ENCODE measurements at regions not wholly inside any gene's neighbourhood (a gene's known extent, or its start where the extent isn't known, plus 50 kb on each side); places are given as distances from the start of the nearest gene placed in this dataset.

DNA sequence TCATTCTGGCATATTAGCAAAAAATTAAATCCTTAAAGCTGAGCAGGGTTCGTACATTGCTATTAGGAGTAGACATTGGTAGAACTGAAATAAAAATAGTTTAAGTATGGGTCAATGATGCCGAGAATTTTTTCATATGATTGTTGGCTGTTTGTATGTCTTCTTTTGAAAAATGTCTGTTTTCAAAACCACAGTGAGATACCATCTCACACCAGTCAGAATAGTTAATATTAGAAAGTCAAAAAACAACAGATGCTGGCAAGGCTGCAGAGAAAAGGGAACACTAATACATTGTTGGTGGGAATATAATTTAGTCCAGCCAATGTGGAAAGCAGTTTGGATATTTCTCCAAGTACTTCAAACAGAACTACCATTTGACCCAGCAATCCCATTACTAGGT lies 410.8 kb upstream of the TRIB2 start:
- Histone ChIP-seq H3K79me2 (ENCODE audit: control insufficient read depth, insufficient read depth, low read length) (no peaks in the 10 kb centered on the region), H3K18ac (ENCODE audit: low read length) (no peak overlapping the region), H3K56ac (ENCODE audit: low read length) (no peak overlapping the region), H3K4me3 (ENCODE audit: low read length) (no peak overlapping the region), H3K79me1 (ENCODE audit: low read length) (no peaks in the 10 kb centered on the region), H2BK120ac (ENCODE audit: low read depth, low read length) (no peak overlapping the region), H3K27me3 (ENCODE audit: insufficient read depth, low read length, poor library complexity) (no peaks in the 10 kb centered on the region), H3K4me1 (ENCODE audit: control insufficient read depth, low read depth, low read length) (peaks cover 2% of the 10 kb centered on the region), H3K27ac (ENCODE audit: low read depth, low read length) (no peak overlapping the region), H3K4me2 (ENCODE audit: low read length) (no peak overlapping the region), H2AK5ac (ENCODE audit: low read length) (no peak overlapping the region), H4K5ac (ENCODE audit: low read length) (no peak overlapping the region), H3K23ac (ENCODE audit: low read length) (no peak overlapping the region), H3K4ac (ENCODE audit: low read depth, low read length) (no peak overlapping the region), H4K8ac (ENCODE audit: low read depth, low read length) (no peak overlapping the region), H2BK15ac (replicated peaks; ENCODE audit: low read depth) (no peak overlapping the region), H3K9ac (ENCODE audit: low read length) (no peak overlapping the region), H3K36me3 (ENCODE audit: control insufficient read depth, insufficient read depth, low read length) (no peaks in the 10 kb centered on the region), H2BK5ac (ENCODE audit: low read length) (no peak overlapping the region)
- DNase-seq = no peak
- WGBS (ENCODE audit: extremely low coverage, insufficient coverage, low lambda C conversion rate) = no CpG with 5 or more reads among the region's 2 CpGs

DNA sequence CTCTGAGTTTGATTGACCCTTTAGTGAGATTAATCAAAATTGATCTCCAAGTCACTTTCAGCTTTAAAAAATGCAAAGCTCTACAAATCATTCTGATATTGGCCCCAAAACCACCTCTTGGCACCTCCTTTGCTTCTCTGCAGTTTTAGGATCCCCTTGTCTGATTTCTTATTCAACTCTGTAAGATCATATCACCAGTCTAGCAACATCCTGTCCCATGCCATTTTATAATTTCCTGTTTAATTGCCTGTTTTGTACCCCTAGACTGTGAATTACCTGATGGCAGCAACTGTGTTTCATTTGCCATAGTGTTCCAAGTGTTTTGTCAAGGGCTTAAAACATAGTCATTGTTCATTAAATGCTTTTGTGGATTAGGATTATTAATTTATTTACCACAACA lies 406.3 kb upstream of the TRIB2 start:
- Histone ChIP-seq H3K27me3 (ENCODE audit: insufficient read depth, low read length, poor library complexity) (no peaks in the 10 kb centered on the region), H3K36me3 (ENCODE audit: control insufficient read depth, insufficient read depth, low read length) (no peaks in the 10 kb centered on the region), H2BK120ac (ENCODE audit: low read depth, low read length) (no peak overlapping the region), H2AK5ac (ENCODE audit: low read length) (no peak overlapping the region), H2BK15ac (replicated peaks; ENCODE audit: low read depth) (no peak overlapping the region), H2BK5ac (ENCODE audit: low read length) (no peak overlapping the region), H3K4me3 (ENCODE audit: low read length) (no peak overlapping the region), H3K27ac (ENCODE audit: low read depth, low read length) (no peak overlapping the region), H3K79me2 (ENCODE audit: control insufficient read depth, insufficient read depth, low read length) (no peaks in the 10 kb centered on the region), H3K23ac (ENCODE audit: low read length) (no peak overlapping the region), H4K8ac (ENCODE audit: low read depth, low read length) (no peak overlapping the region), H3K79me1 (ENCODE audit: low read length) (no peaks in the 10 kb centered on the region), H3K18ac (ENCODE audit: low read length) (no peak overlapping the region), H3K9ac (ENCODE audit: low read length) (no peak overlapping the region), H3K56ac (ENCODE audit: low read length) (no peak overlapping the region), H3K4ac (ENCODE audit: low read depth, low read length) (no peak overlapping the region), H3K4me2 (ENCODE audit: low read length) (no peak overlapping the region), H4K5ac (ENCODE audit: low read length) (no peak overlapping the region), H3K4me1 (ENCODE audit: control insufficient read depth, low read depth, low read length) (peaks cover 4% of the 10 kb centered on the region)
- DNase-seq = no peak

- H3K27me3 ChIP-seq (ENCODE audit: insufficient read depth, low read length, poor library complexity) = no peaks in the 10 kb centered on the region
- H3K4ac ChIP-seq (ENCODE audit: low read depth, low read length) = no peak overlapping the region
- peaks cover 4% of the 10 kb centered on the region for H3K4me1 ChIP-seq (ENCODE audit: control insufficient read depth, low read depth, low read length)
- H4K5ac ChIP-seq (ENCODE audit: low read length) = no peak overlapping the region
- H3K9ac ChIP-seq (ENCODE audit: low read length) = no peak overlapping the region
- H2AK5ac ChIP-seq (ENCODE audit: low read length) = no peak overlapping the region
- H3K27ac ChIP-seq (ENCODE audit: low read depth, low read length) = no peak overlapping the region
- H2BK15ac ChIP-seq (replicated peaks; ENCODE audit: low read depth) = no peak overlapping the region
- no peaks in the 10 kb centered on the region for H3K36me3 ChIP-seq (ENCODE audit: control insufficient read depth, insufficient read depth, low read length)
- no peak overlapping the region for H2BK120ac ChIP-seq (ENCODE audit: low read depth, low read length)
- H3K56ac ChIP-seq (ENCODE audit: low read length) = no peak overlapping the region
- H3K79me2 ChIP-seq (ENCODE audit: control insufficient read depth, insufficient read depth, low read length) = no peaks in the 10 kb centered on the region
- no peak overlapping the region for H3K4me3 ChIP-seq (ENCODE audit: low read length)
- H3K23ac ChIP-seq (ENCODE audit: low read length) = no peak overlapping the region
- H4K8ac ChIP-seq (ENCODE audit: low read depth, low read length) = no peak overlapping the region
- no CpG with 5 or more reads among the region's 6 CpGs for WGBS (ENCODE audit: extremely low coverage, insufficient coverage, low lambda C conversion rate)
- H3K79me1 ChIP-seq (ENCODE audit: low read length) = no peaks in the 10 kb centered on the region
- no peak for DNase-seq
- H3K18ac ChIP-seq (ENCODE audit: low read length) = no peak overlapping the region
- H3K4me2 ChIP-seq (ENCODE audit: low read length) = no peak overlapping the region
- no peak overlapping the region for H2BK5ac ChIP-seq (ENCODE audit: low read length)
Measured at GRCh38 chr2:12313445-12314126, 403.1 kb upstream of the TRIB2 start.

GRCh38 chr2:12314127-12314760 lies 402.5 kb upstream of the TRIB2 start:
- no peak overlapping the region for H2BK5ac ChIP-seq (ENCODE audit: low read length)
- H3K4me3 ChIP-seq (ENCODE audit: low read length) = no peak overlapping the region
- no CpG with 5 or more reads among the region's 8 CpGs for WGBS (ENCODE audit: extremely low coverage, insufficient coverage, low lambda C conversion rate)
- no peak overlapping the region for H3K4me2 ChIP-seq (ENCODE audit: low read length)
- H3K79me2 ChIP-seq (ENCODE audit: control insufficient read depth, insufficient read depth, low read length) = no peaks in the 10 kb centered on the region
- no peaks in the 10 kb centered on the region for H3K36me3 ChIP-seq (ENCODE audit: control insufficient read depth, insufficient read depth, low read length)
- no peak overlapping the region for H3K23ac ChIP-seq (ENCODE audit: low read length)
- no peak overlapping the region for H2BK15ac ChIP-seq (replicated peaks; ENCODE audit: low read depth)
- H3K27me3 ChIP-seq (ENCODE audit: insufficient read depth, low read length, poor library complexity) = no peaks in the 10 kb centered on the region
- no peak overlapping the region for H3K27ac ChIP-seq (ENCODE audit: low read depth, low read length)
- H3K18ac ChIP-seq (ENCODE audit: low read length) = no peak overlapping the region
- no peak overlapping the region for H2AK5ac ChIP-seq (ENCODE audit: low read length)
- no peak overlapping the region for H3K9ac ChIP-seq (ENCODE audit: low read length)
- H4K8ac ChIP-seq (ENCODE audit: low read depth, low read length) = no peak overlapping the region
- H3K4ac ChIP-seq (ENCODE audit: low read depth, low read length) = no peak overlapping the region
- no peak overlapping the region for H2BK120ac ChIP-seq (ENCODE audit: low read depth, low read length)
- no peak overlapping the region for H3K56ac ChIP-seq (ENCODE audit: low read length)
- H3K4me1 ChIP-seq (ENCODE audit: control insufficient read depth, low read depth, low read length) = peaks cover 5% of the 10 kb centered on the region
- H4K5ac ChIP-seq (ENCODE audit: low read length) = no peak overlapping the region
- H3K79me1 ChIP-seq (ENCODE audit: low read length) = no peaks in the 10 kb centered on the region
- no peak for DNase-seq

DNA sequence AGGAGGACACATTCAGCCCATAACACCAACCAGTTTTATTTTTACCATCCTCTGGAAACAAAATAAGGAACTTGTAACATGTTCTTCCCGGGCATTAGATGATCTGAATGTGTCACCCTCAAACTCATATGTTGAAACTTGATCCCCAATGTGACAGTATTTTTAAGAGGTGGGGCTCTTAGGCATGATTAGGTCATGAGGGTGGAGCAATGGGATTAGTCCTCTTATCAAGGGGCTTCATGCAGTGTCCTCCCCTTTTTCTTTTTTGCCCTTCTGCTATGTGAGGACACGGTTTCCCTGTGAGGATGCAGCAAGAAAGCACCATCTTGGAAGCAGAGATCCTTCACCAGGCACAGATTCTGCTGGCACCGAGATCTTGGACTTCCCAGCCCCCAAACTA lies 401.5 kb upstream of the TRIB2 start:
- WGBS (ENCODE audit: extremely low coverage, insufficient coverage, low lambda C conversion rate) = no CpG with 5 or more reads among the region's 3 CpGs
- Histone ChIP-seq H2BK120ac (ENCODE audit: low read depth, low read length) (no peak overlapping the region), H2AK5ac (ENCODE audit: low read length) (no peak overlapping the region), H3K79me2 (ENCODE audit: control insufficient read depth, insufficient read depth, low read length) (no peaks in the 10 kb centered on the region), H3K56ac (ENCODE audit: low read length) (no peak overlapping the region), H3K4me3 (ENCODE audit: low read length) (no peak overlapping the region), H4K8ac (ENCODE audit: low read depth, low read length) (no peak overlapping the region), H3K23ac (ENCODE audit: low read length) (no peak overlapping the region), H2BK5ac (ENCODE audit: low read length) (no peak overlapping the region), H3K4me1 (ENCODE audit: control insufficient read depth, low read depth, low read length) (peaks cover 5% of the 10 kb centered on the region), H3K27me3 (ENCODE audit: insufficient read depth, low read length, poor library complexity) (no peaks in the 10 kb centered on the region), H4K5ac (ENCODE audit: low read length) (no peak overlapping the region), H3K36me3 (ENCODE audit: control insufficient read depth, insufficient read depth, low read length) (no peaks in the 10 kb centered on the region), H3K18ac (ENCODE audit: low read length) (no peak overlapping the region), H3K4ac (ENCODE audit: low read depth, low read length) (no peak overlapping the region), H3K27ac (ENCODE audit: low read depth, low read length) (no peak overlapping the region), H2BK15ac (replicated peaks; ENCODE audit: low read depth) (no peak overlapping the region), H3K4me2 (ENCODE audit: low read length) (no peak overlapping the region), H3K79me1 (ENCODE audit: low read length) (no peaks in the 10 kb centered on the region), H3K9ac (ENCODE audit: low read length) (no peak overlapping the region)
- DNase-seq = no peak

DNA sequence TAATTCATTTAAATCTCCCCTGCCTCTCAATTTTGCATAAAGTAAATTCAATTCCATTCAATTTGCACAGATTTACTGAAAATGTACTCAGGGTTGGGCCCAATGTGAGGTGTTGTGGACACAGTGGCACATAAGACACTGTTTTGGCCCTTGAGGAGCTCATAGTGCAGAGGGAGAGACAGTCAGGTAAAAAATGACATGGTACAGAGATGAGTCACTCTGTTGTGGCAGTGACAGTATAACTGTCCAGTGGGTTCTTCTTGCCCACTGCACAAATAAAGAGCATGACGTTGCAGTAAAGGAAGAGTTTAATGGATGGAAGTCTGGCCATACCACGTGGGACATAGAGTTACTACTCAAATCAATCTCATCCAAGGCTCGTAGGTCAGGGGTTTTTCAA lies 400.3 kb upstream of the TRIB2 start:
- no peak overlapping the region for H2BK5ac ChIP-seq (ENCODE audit: low read length)
- no peaks in the 10 kb centered on the region for H3K27me3 ChIP-seq (ENCODE audit: insufficient read depth, low read length, poor library complexity)
- H3K79me2 ChIP-seq (ENCODE audit: control insufficient read depth, insufficient read depth, low read length) = no peaks in the 10 kb centered on the region
- no peak overlapping the region for H3K27ac ChIP-seq (ENCODE audit: low read depth, low read length)
- H4K8ac ChIP-seq (ENCODE audit: low read depth, low read length) = no peak overlapping the region
- DNase-seq = no peak
- no peak overlapping the region for H3K4me2 ChIP-seq (ENCODE audit: low read length)
- no peaks in the 10 kb centered on the region for H3K79me1 ChIP-seq (ENCODE audit: low read length)
- H3K56ac ChIP-seq (ENCODE audit: low read length) = no peak overlapping the region
- H3K4ac ChIP-seq (ENCODE audit: low read depth, low read length) = no peak overlapping the region
- no peak overlapping the region for H3K18ac ChIP-seq (ENCODE audit: low read length)
- H3K4me3 ChIP-seq (ENCODE audit: low read length) = no peak overlapping the region
- H2AK5ac ChIP-seq (ENCODE audit: low read length) = no peak overlapping the region
- no peak overlapping the region for H2BK15ac ChIP-seq (replicated peaks; ENCODE audit: low read depth)
- no CpG with 5 or more reads among the region's 3 CpGs for WGBS (ENCODE audit: extremely low coverage, insufficient coverage, low lambda C conversion rate)
- no peaks in the 10 kb centered on the region for H3K36me3 ChIP-seq (ENCODE audit: control insufficient read depth, insufficient read depth, low read length)
- no peak overlapping the region for H2BK120ac ChIP-seq (ENCODE audit: low read depth, low read length)
- no peak overlapping the region for H3K23ac ChIP-seq (ENCODE audit: low read length)
- peaks cover 5% of the 10 kb centered on the region for H3K4me1 ChIP-seq (ENCODE audit: control insufficient read depth, low read depth, low read length)
- H3K9ac ChIP-seq (ENCODE audit: low read length) = no peak overlapping the region
- H4K5ac ChIP-seq (ENCODE audit: low read length) = no peak overlapping the region

All from mesendoderm (in vitro differentiated cells).